SK-N-SH (cell line): ENCODE measurements at regions not wholly inside any gene's neighbourhood (a gene's known extent, or its start where the extent isn't known, plus 50 kb on each side); places are given as distances from the start of the nearest gene placed in this dataset.

Experiments used
- CTCF ChIA-PET: fragments of 300-600, 350-600 bp; formaldehyde crosslinking; extraction: SDS; loops from one replicate; lab custom pipeline; 2021; lab: Yijun Ruan, JAX
- POLR2A ChIA-PET: fragments of 350-600 bp; sonication (Branson Sonifier 250); formaldehyde crosslinking; extraction: SDS; loops from one replicate; lab custom pipeline; 2020; ENCODE audit warnings: antibody characterized with exemption, inconsistent platforms; lab: Yijun Ruan, JAX
- DNase-seq: peaks from one replicate; pipeline ENCODE4 v3.0.0; 2012
- H2AFZ ChIP-seq: fragments of 200-600 bp; sonication (generic); 2 replicates; pipeline ENCODE4 v1.8.1; 2016; ENCODE audit warnings: antibody characterized with exemption, mild to moderate bottlenecking, low read depth
- H3F3A ChIP-seq: fragments of 200-600 bp; sonication (generic); replicated peaks from 2 replicates; pipeline ENCODE3; 2016; ENCODE audit warnings: antibody characterized with exemption, mild to moderate bottlenecking; ENCODE audit not compliant: insufficient read depth
- H3K27ac ChIP-seq, 2 experiments: fragments of 200-500 bp in 1 of 2; fragments of 200-600 bp in 1 of 2; sonication (Bioruptor generic) in 1 of 2; sonication (generic), shearing (Covaris generic) in 1 of 2; 2 replicates each; pipeline versions ENCODE4 v1.5.1 to v1.6.1; 2014 to 2016; ENCODE audit warnings: low read depth in 2 of 2, inconsistent platforms in 1 of 2, low read length in 1 of 2, mild to moderate bottlenecking in 1 of 2, mixed read lengths in 1 of 2
- H3K27me3 ChIP-seq: fragments of 200-600 bp; sonication (generic), shearing (Covaris generic); 2 replicates; pipeline ENCODE4 v1.6.1; 2016; ENCODE audit warnings: mixed run types; ENCODE audit not compliant: insufficient read depth
- H3K36me3 ChIP-seq, 2 experiments: fragments of 200-500 bp in 1 of 2; fragments of 200-600 bp in 1 of 2; sonication (Bioruptor generic) in 1 of 2; sonication (generic) in 1 of 2; replicated peaks in 1 of 2; 2 replicates each; pipeline versions ENCODE3 to v1.5.1; 2014 to 2016; ENCODE audit warnings: low read length in 1 of 2, mild to moderate bottlenecking in 1 of 2; ENCODE audit not compliant: insufficient read depth in 2 of 2, control insufficient read depth in 1 of 2
- H3K4me1 ChIP-seq, 2 experiments: fragments of 200-500 bp in 1 of 2; fragments of 200-600 bp in 1 of 2; sonication (Bioruptor generic) in 1 of 2; sonication (generic), shearing (Covaris generic) in 1 of 2; 2 replicates each; pipeline versions ENCODE4 v1.5.1 to v1.6.1; 2014 to 2016; ENCODE audit warnings: low read depth in 1 of 2, low read length in 1 of 2, mixed run types in 1 of 2; ENCODE audit not compliant: insufficient read depth in 2 of 2, control insufficient read depth in 1 of 2
- H3K4me2 ChIP-seq: fragments of 200-600 bp; sonication (generic), shearing (Covaris generic); 2 replicates; pipeline ENCODE4 v1.6.1; 2017; ENCODE audit warnings: mixed run types
- H3K4me3 ChIP-seq, 2 experiments: fragments of 200-500 bp in 1 of 2; fragments of 200-600 bp in 1 of 2; sonication (Bioruptor generic) in 1 of 2; sonication (generic), shearing (Covaris generic) in 1 of 2; 2 replicates each; pipeline versions ENCODE4 v1.5.1 to v1.8.1; 2014 to 2016; ENCODE audit warnings: low read depth in 2 of 2, inconsistent platforms in 1 of 2, low read length in 1 of 2, mild to moderate bottlenecking in 1 of 2, mixed read lengths in 1 of 2, moderate library complexity in 1 of 2
- H3K79me2 ChIP-seq: fragments of 200-600 bp; sonication (generic); 2 replicates; pipeline ENCODE4 v1.8.1; 2017; ENCODE audit warnings: mild to moderate bottlenecking; ENCODE audit not compliant: insufficient read depth
- H3K9ac ChIP-seq: fragments of 200-600 bp; sonication (generic); 2 replicates; pipeline ENCODE4 v1.6.1; 2017; ENCODE audit warnings: mixed run types
- H3K9me2 ChIP-seq: fragments of 200-600 bp; sonication (generic); 2 replicates; pipeline ENCODE4 v1.6.1; 2017; ENCODE audit warnings: mixed run types
- H3K9me3 ChIP-seq: fragments of 200-600 bp; sonication (generic); 2 replicates; pipeline ENCODE4 v1.6.1; 2017; ENCODE audit warnings: mixed run types, mild to moderate bottlenecking, moderate library complexity
- H4K20me1 ChIP-seq: fragments of 200-600 bp; sonication (generic); 2 replicates; pipeline ENCODE4 v1.6.1; 2017; ENCODE audit warnings: mild to moderate bottlenecking, mixed run types; ENCODE audit not compliant: insufficient read depth
- CHD2 ChIP-seq: fragments of 150-350 bp; IDR thresholded peaks from 2 replicates; pipeline ENCODE4 v1.6.1; 2018; ENCODE audit warnings: low read length; ENCODE audit not compliant: partially characterized antibody
- CTCF ChIP-seq: fragments of 200-600 bp; sonication (generic); IDR thresholded peaks from 2 replicates; pipeline ENCODE4 v1.6.1; 2017; ENCODE audit warnings: antibody characterized with exemption, mild to moderate bottlenecking, moderate library complexity
- ELF1 ChIP-seq: IDR thresholded peaks from 2 replicates; pipeline ENCODE4 v1.4.0; 2012
- FOXJ3 ChIP-seq: sonication (generic); formaldehyde crosslinking; IDR thresholded peaks from 2 replicates; pipeline ENCODE4 v1.5.1; 2020; ENCODE audit warnings: mild to moderate bottlenecking, missing genetic modification reagents
- FOXM1 ChIP-seq: IDR thresholded peaks from 2 replicates; pipeline ENCODE4 v1.4.0; 2012; ENCODE audit warnings: low read depth, mild to moderate bottlenecking
- GATA2 ChIP-seq: sonication (generic); formaldehyde crosslinking; IDR thresholded peaks from 2 replicates; pipeline ENCODE4 v1.5.0; 2020; ENCODE audit warnings: mild to moderate bottlenecking, missing genetic modification reagents
- IRF3 ChIP-seq: fragments of 150-350 bp; IDR thresholded peaks from 2 replicates; pipeline ENCODE4 v1.6.1; 2016; ENCODE audit warnings: mild to moderate bottlenecking, low read depth, low read length
- MEF2A ChIP-seq: IDR thresholded peaks from 2 replicates; pipeline ENCODE4 v1.4.0; 2012; ENCODE audit warnings: low read depth, borderline replicate concordance
- MXI1 ChIP-seq: IDR thresholded peaks from 2 replicates; pipeline ENCODE4 v1.6.1; 2012; ENCODE audit warnings: mild to moderate bottlenecking, low read depth, low read length, improper control_type of control experiment
- POLR2AphosphoS5 ChIP-seq: IDR thresholded peaks from 2 replicates; pipeline ENCODE4 v1.6.1; 2012; ENCODE audit warnings: low read depth, low read length
- RCOR1 ChIP-seq: fragments of 150-350 bp; IDR thresholded peaks from 2 replicates; pipeline ENCODE4 v1.6.1; 2017; ENCODE audit warnings: antibody characterized with exemption, low read length
- REST ChIP-seq: IDR thresholded peaks from 2 replicates; pipeline ENCODE4 v1.6.1; 2012; ENCODE audit warnings: mild to moderate bottlenecking, low read depth, low read length, moderate library complexity
- TCF12 ChIP-seq: IDR thresholded peaks from 2 replicates; pipeline ENCODE4 v1.4.0; 2012
- USF1 ChIP-seq: IDR thresholded peaks from 2 replicates; pipeline ENCODE4 v1.4.0; 2012; ENCODE audit warnings: low read depth, borderline replicate concordance
- YY1 ChIP-seq: IDR thresholded peaks from 2 replicates; pipeline ENCODE4 v1.4.0; 2012; ENCODE audit warnings: low read depth, mild to moderate bottlenecking
- ZBTB33 ChIP-seq: IDR thresholded peaks from 2 replicates; pipeline ENCODE4 v1.4.0; 2012; ENCODE audit warnings: low read depth, borderline replicate concordance
- WGBS: methylation state at CpG from one replicate; pipeline ENCODE4 v1.1.6; 2017; ENCODE audit warnings: low lambda C conversion rate; 5-methylcytosine and 5-hydroxymethylcytosine counted together

- H3K4me3 ChIP-seq = no peak overlapping the region
- H3K4me2 ChIP-seq = 0 out of 2 replicates have a peak overlapping the region, but pooled peaks have one; percentile 0
- no peaks in the 10 kb centered on the region; a peak in 1 of 4 replicates for H3K4me1 ChIP-seq
- H3K79me2 ChIP-seq = peaks cover 100% of the 10 kb centered on the region
- WGBS = 62% methylated on average over 11 of the region's 12 CpGs
- peaks cover 4% of the 10 kb centered on the region for H3F3A ChIP-seq
- CTCF ChIA-PET = interaction anchor here (1.2 kb wide), 1 partner anchor 10 kb away, joined by 3 read pairs; no protein-coding TSS in a partner anchor
- H3K27me3 ChIP-seq = no peaks in the 10 kb centered on the region
- TF ChIP-seq USF1 (no peak), TCF12 (no peak), ZBTB33 (no peak), ELF1 (no peak), GATA2 (CRISPR knock-in tag) (no peak), POLR2AphosphoS5 (no peak), MEF2A (no peak), FOXM1 (no peak), CHD2 (no peak), FOXJ3 (CRISPR knock-in tag) (no peak), MXI1 (no peak)
- peaks cover 97% of the 10 kb centered on the region for H4K20me1 ChIP-seq
- H3K9me3 ChIP-seq = no peaks in the 10 kb centered on the region
- peaks cover 5 to 9% of the 10 kb centered on the region in 2 experiments for H3K36me3 ChIP-seq
- no peak overlapping the region for H3K9ac ChIP-seq
- H3K9me2 ChIP-seq = no peaks in the 10 kb centered on the region
- POLR2A ChIA-PET = no interaction called here
- DNase-seq = no peak
- no peak overlapping the region for H2AFZ ChIP-seq
- no peak overlapping the region; a peak in 1 of 4 replicates for H3K27ac ChIP-seq
These were observed 118.1 kb downstream of the C9orf152 start for GRCh38 chr9:110089681-110090370.

- Histone ChIP-seq H3K9me3 (no peaks in the 10 kb centered on the region), H2AFZ (no peak overlapping the region), H3K4me1 (no peaks in the 10 kb centered on the region; a peak in 1 of 4 replicates), H3K9me2 (no peaks in the 10 kb centered on the region), H3K79me2 (peaks cover 89% of the 10 kb centered on the region), H3K36me3 (peaks cover 0 to 5% of the 10 kb centered on the region in 2 experiments), H3K4me2 (no peak overlapping the region), H3K27ac (no peak overlapping the region), H4K20me1 (peaks cover 86% of the 10 kb centered on the region), H3F3A (no peaks in the 10 kb centered on the region), H3K9ac (no peak overlapping the region), H3K27me3 (no peaks in the 10 kb centered on the region), H3K4me3 (no peak overlapping the region)
- CTCF ChIA-PET = interaction anchor here (0.9 to 1.1 kb wide), 2 partner anchors 13 to 16 kb away, joined by 3 read pairs; no protein-coding TSS in a partner anchor
- WGBS = 82% methylated on average over 5 of the region's 5 CpGs
- POLR2A ChIA-PET = no interaction called here
- no peak for DNase-seq
- no peak for TF ChIP-seq RCOR1
- no peak for TF ChIP-seq GATA2 (CRISPR knock-in tag)
- no peak for TF ChIP-seq USF1
- TF ChIP-seq CTCF = no peak
- TF ChIP-seq YY1 = no peak
- TF ChIP-seq IRF3 = no peak
- TF ChIP-seq REST = no peak
These were observed 115.2 kb downstream of the C9orf152 start for GRCh38 chr9:110092792-110093191.
